ENCODE measurements at regions not wholly inside any gene's neighbourhood (a gene's known extent, or its start where the extent isn't known, plus 50 kb on each side); places are given as distances from the start of the nearest gene placed in this dataset.

GRCh38 chr9:11794984-11795383 is 898.2 kb upstream of the TYRP1 start:
- TF ChIP-seq ZNF280C (tag by site-specific recombination; IDR thresholded peaks at IDR 0.05) (no peak), SALL2 (tag by site-specific recombination; IDR thresholded peaks at IDR 0.05; ENCODE audit: borderline replicate concordance) (no peak), GLIS2 (tag by site-specific recombination; IDR thresholded peaks at IDR 0.05) (no peak), ZNF16 (tag by site-specific recombination; IDR thresholded peaks at IDR 0.05; ENCODE audit: low read depth) (no peak), ZNF169 (tag by site-specific recombination; IDR thresholded peaks at IDR 0.05) (no peak), ZNF280D (tag by site-specific recombination; IDR thresholded peaks at IDR 0.05) (no peak), ZNF707 (tag by site-specific recombination; IDR thresholded peaks at IDR 0.05) (no peak), ZNF626 (tag by site-specific recombination; IDR thresholded peaks at IDR 0.05) (no peak), ZNF266 (tag by site-specific recombination; IDR thresholded peaks at IDR 0.05; ENCODE audit: low read depth) (no peak)
- POLR2A ChIA-PET, result no interaction called here
- CTCF ChIA-PET, result no interaction called here
- H3K4me3 ChIP-seq (ENCODE audit: low read depth, low read length), result no peak overlapping the region
- H3K9me3 ChIP-seq (ENCODE audit: control insufficient read depth, insufficient read depth, low read depth, low read length), result no peaks in the 10 kb centered on the region
- no peaks in the 10 kb centered on the region for H3K4me1 ChIP-seq (ENCODE audit: control insufficient read depth, insufficient read depth, low read length)
- no peak overlapping the region for H3K27ac ChIP-seq (ENCODE audit: extremely low read depth, low read depth, low read length)
- H3K36me3 ChIP-seq (ENCODE audit: control insufficient read depth in 2 of 2, insufficient read depth in 1 of 2, low read length in 2 of 2), result no peaks in the 10 kb centered on the region

- no peaks in the 10 kb centered on the region for H3K9me3 ChIP-seq (ENCODE audit: control insufficient read depth, insufficient read depth, low read depth, low read length)
- CTCF ChIA-PET, result interaction anchor here (0.5 kb wide), 1 partner anchor 839 kb away, joined by 3 read pairs; no protein-coding TSS in a partner anchor
- H3K27ac ChIP-seq (ENCODE audit: extremely low read depth, low read depth, low read length), result no peak overlapping the region
- POLR2A ChIA-PET, result no interaction called here
- H3K36me3 ChIP-seq (ENCODE audit: control insufficient read depth in 2 of 2, insufficient read depth in 1 of 2, low read length in 2 of 2), result no peaks in the 10 kb centered on the region
- H3K4me1 ChIP-seq (ENCODE audit: control insufficient read depth, insufficient read depth, low read length), result no peaks in the 10 kb centered on the region
- no peak overlapping the region for H3K4me3 ChIP-seq (ENCODE audit: low read depth, low read length)
- TF ChIP-seq ZBTB6 (tag by site-specific recombination; IDR thresholded peaks at IDR 0.05) (no peak), ZBTB49 (tag by site-specific recombination; IDR thresholded peaks at IDR 0.05; ENCODE audit: low read depth) (no peak), ZNF121 (tag by site-specific recombination; IDR thresholded peaks at IDR 0.05) (no peak), HIC1 (tag by site-specific recombination; IDR thresholded peaks at IDR 0.05) (no peak), REPIN1 (tag by site-specific recombination; IDR thresholded peaks at IDR 0.05; ENCODE audit: low read depth) (no peak), ZNF660 (tag by site-specific recombination; IDR thresholded peaks at IDR 0.05) (no peak), ZNF335 (tag by site-specific recombination; conservative IDR thresholded peaks at IDR 0.05) (no peak), ZNF701 (tag by site-specific recombination; IDR thresholded peaks at IDR 0.05) (no peak), ZNF169 (tag by site-specific recombination; IDR thresholded peaks at IDR 0.05) (no peak), ZNF174 (tag by site-specific recombination; IDR thresholded peaks at IDR 0.05) (no peak), ZBTB17 (tag by site-specific recombination; IDR thresholded peaks at IDR 0.05) (no peak), ZNF140 (tag by site-specific recombination; IDR thresholded peaks at IDR 0.05) (no peak), SP7 (tag by site-specific recombination; IDR thresholded peaks at IDR 0.05) (no peak), ZNF138 (tag by site-specific recombination; IDR thresholded peaks at IDR 0.05; ENCODE audit: borderline replicate concordance) (no peak), ZBTB26 (tag by site-specific recombination; optimal IDR thresholded peaks at IDR 0.05) (no peak)
These were observed 887.2 kb upstream of the TYRP1 start for GRCh38 chr9:11805969-11806368.

Data from HEK293 (cell line).